Liver (tissue), 8 donors: ENCODE measurements at regions not wholly inside any gene's neighbourhood (a gene's known extent, or its start where the extent isn't known, plus 50 kb on each side); places are given as distances from the start of the nearest gene placed in this dataset.

Source experiments
- DNase-seq: peaks from one replicate; pipeline ENCODE4 v3.0.0-alpha.2; 2017; ENCODE audit warnings: low spot score
- H3K27ac ChIP-seq, 2 donors: one replicate each; pipeline ENCODE4 v1.7.0; 2013; ENCODE audit warnings: inconsistent platforms in 2 of 2, low read length in 2 of 2, control low read depth in 1 of 2, low read depth in 1 of 2, mild to moderate bottlenecking in 1 of 2
- H3K27me3 ChIP-seq, 4 donors: one replicate each; pipeline versions ENCODE4 v1.6.1 to v1.7.0; 2013; ENCODE audit warnings: low read length in 3 of 4, inconsistent platforms in 1 of 4, mild to moderate bottlenecking in 1 of 4, moderate library complexity in 1 of 4; ENCODE audit not compliant: control insufficient read depth in 4 of 4, insufficient read depth in 4 of 4
- H3K36me3 ChIP-seq, 4 donors: one replicate each; pipeline versions ENCODE4 v1.6.1 to v1.7.0; 2013; ENCODE audit warnings: low read length in 3 of 4, mild to moderate bottlenecking in 3 of 4, low read depth in 1 of 4, moderate library complexity in 1 of 4; ENCODE audit not compliant: control insufficient read depth in 4 of 4, insufficient read depth in 3 of 4
- H3K4me1 ChIP-seq, 4 donors: one replicate each; pipeline versions ENCODE4 v1.6.1 to v1.7.0; 2013; ENCODE audit warnings: low read length in 3 of 4, mild to moderate bottlenecking in 3 of 4, moderate library complexity in 1 of 4; ENCODE audit not compliant: control insufficient read depth in 4 of 4, insufficient read depth in 4 of 4
- H3K4me3 ChIP-seq, 3 donors: one replicate each; pipeline versions ENCODE4 v1.6.1 to v1.7.0; 2013; ENCODE audit warnings: low read length in 3 of 3, control low read depth in 1 of 3, low read depth in 1 of 3, mild to moderate bottlenecking in 1 of 3
- H3K9ac ChIP-seq, 2 donors: one replicate each; pipeline ENCODE4 v1.7.0; 2013; ENCODE audit warnings: low read length in 2 of 2, mild to moderate bottlenecking in 2 of 2, moderate library complexity in 2 of 2, control low read depth in 1 of 2, low read depth in 1 of 2
- H3K9me3 ChIP-seq, 4 donors: one replicate each; pipeline versions ENCODE4 v1.6.1 to v1.7.0; 2013; ENCODE audit warnings: low read length in 3 of 4; ENCODE audit not compliant: control insufficient read depth in 4 of 4
- ATF3 ChIP-seq: IDR thresholded peaks from 2 replicates; pipeline ENCODE4 v1.6.1; 2016; ENCODE audit warnings: antibody characterized with exemption
- CTCF ChIP-seq: fragments of 150-350 bp; IDR thresholded peaks from 2 replicates; pipeline ENCODE4 v1.5.1; 2017; ENCODE audit warnings: improper control_type of control experiment, low read depth, low read length; ENCODE audit not compliant: missing input control
- EGR1 ChIP-seq, 2 donors: IDR thresholded peaks; 2 replicates each; pipeline ENCODE4 v1.6.1; 2016 to 2018; ENCODE audit warnings: antibody characterized with exemption in 2 of 2, low read depth in 2 of 2
- FOXA2 ChIP-seq: IDR thresholded peaks from 2 replicates; pipeline ENCODE4 v1.6.1; 2016; ENCODE audit warnings: antibody characterized with exemption
- GABPA ChIP-seq, 2 donors: IDR thresholded peaks in 1 of 2; conservative IDR thresholded peaks in 1 of 2; 2 replicates each; pipeline ENCODE4 v1.6.1; 2016; ENCODE audit warnings: antibody characterized with exemption in 2 of 2, mild to moderate bottlenecking in 1 of 2, moderate library complexity in 1 of 2
- HNF4A ChIP-seq, 2 donors: conservative IDR thresholded peaks; 2 replicates each; pipeline ENCODE4 v1.6.1; 2016; ENCODE audit warnings: antibody characterized with exemption in 2 of 2, mild to moderate bottlenecking in 2 of 2
- HNF4G ChIP-seq: IDR thresholded peaks from 2 replicates; pipeline ENCODE4 v1.6.1; 2016; ENCODE audit warnings: antibody characterized with exemption
- NR2F2 ChIP-seq: IDR thresholded peaks from 2 replicates; pipeline ENCODE4 v1.6.1; 2016; ENCODE audit warnings: antibody characterized with exemption
- RAD21 ChIP-seq, 2 donors: IDR thresholded peaks; 2 replicates each; pipeline ENCODE4 v1.6.1; 2016; ENCODE audit warnings: antibody characterized with exemption in 2 of 2, mild to moderate bottlenecking in 2 of 2
- REST ChIP-seq: IDR thresholded peaks from 2 replicates; pipeline ENCODE4 v1.6.1; 2016; ENCODE audit warnings: antibody characterized with exemption, mild to moderate bottlenecking
- RXRA ChIP-seq, 2 donors: IDR thresholded peaks; 2 replicates each; pipeline ENCODE4 v1.6.1; 2017 to 2018; ENCODE audit warnings: antibody characterized with exemption in 2 of 2, mild to moderate bottlenecking in 1 of 2
- SP1 ChIP-seq: IDR thresholded peaks from 2 replicates; pipeline ENCODE4 v1.6.1; 2018; ENCODE audit warnings: antibody characterized with exemption, mild to moderate bottlenecking
- TAF1 ChIP-seq: conservative IDR thresholded peaks from 2 replicates; pipeline ENCODE4 v1.6.1; 2016; ENCODE audit warnings: antibody characterized with exemption, mild to moderate bottlenecking
- WGBS: extraction: QIAGEN DNeasy Blood & Tissue Kit; methylation state at CpG from one replicate; pipeline ENCODE4 v1.1.7; 2013; 5-methylcytosine and 5-hydroxymethylcytosine counted together
- TF ChIP-seq, protein P1 (sequence below): IDR thresholded peaks from 2 replicates; pipeline ENCODE4 v1.6.1; 2016; ENCODE audit warnings: antibody characterized with exemption
- TF ChIP-seq, protein P2 (sequence below): IDR thresholded peaks from 2 replicates; pipeline ENCODE4 v1.6.1; 2016; ENCODE audit warnings: antibody characterized with exemption
- donor health status: healthy.
- donor health status: healthy.
- donor health status: healthy.
- donor health status: healthy.
- donor health status: healthy.

DNA sequence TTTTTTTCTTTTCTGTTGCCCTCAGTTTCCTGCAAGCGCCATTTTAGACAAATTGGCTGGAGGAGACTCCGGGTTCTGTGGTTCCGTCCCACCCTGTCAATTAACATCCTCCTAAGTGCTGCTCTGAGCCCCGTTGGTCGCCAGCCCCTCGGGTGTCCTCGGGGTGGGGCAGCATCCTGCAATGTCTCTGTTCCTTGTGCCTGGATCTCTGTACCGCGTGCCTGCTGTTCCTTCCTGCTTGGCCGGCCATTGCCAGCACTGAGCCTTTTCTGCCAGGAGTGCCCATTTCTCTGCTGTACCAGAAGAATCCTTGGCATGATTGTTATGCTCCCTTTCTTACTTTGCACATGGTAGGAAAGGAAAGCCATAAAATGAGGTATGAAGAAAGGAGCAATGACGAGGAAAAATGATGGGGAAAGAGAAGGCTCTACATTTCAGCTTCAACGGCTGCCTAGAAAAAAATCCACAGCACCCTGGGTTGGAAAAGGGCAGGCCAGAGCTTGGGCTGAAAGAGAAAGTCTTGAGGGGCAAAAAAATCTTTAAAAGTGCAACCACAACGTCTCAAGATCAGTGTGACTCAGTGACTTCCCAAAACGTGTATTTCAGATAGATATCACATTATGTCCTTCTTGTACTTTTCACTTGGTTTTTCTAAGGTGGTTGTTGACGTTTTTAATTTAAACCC, 256.7 kb downstream of the CLIC5 start:
- H3K27me3 ChIP-seq = no peaks in the 10 kb centered on the region
- DNase-seq = no peak
- no peaks in the 10 kb centered on the region for H3K4me1 ChIP-seq
- no peaks in the 10 kb centered on the region for H3K9me3 ChIP-seq
- WGBS = 81% methylated on average over 15 of the region's 15 CpGs
- no peak for TF ChIP-seq TAF1
- TF ChIP-seq REST = no peak
- TF ChIP-seq ATF3 = no peak
- TF ChIP-seq, protein P1, sequence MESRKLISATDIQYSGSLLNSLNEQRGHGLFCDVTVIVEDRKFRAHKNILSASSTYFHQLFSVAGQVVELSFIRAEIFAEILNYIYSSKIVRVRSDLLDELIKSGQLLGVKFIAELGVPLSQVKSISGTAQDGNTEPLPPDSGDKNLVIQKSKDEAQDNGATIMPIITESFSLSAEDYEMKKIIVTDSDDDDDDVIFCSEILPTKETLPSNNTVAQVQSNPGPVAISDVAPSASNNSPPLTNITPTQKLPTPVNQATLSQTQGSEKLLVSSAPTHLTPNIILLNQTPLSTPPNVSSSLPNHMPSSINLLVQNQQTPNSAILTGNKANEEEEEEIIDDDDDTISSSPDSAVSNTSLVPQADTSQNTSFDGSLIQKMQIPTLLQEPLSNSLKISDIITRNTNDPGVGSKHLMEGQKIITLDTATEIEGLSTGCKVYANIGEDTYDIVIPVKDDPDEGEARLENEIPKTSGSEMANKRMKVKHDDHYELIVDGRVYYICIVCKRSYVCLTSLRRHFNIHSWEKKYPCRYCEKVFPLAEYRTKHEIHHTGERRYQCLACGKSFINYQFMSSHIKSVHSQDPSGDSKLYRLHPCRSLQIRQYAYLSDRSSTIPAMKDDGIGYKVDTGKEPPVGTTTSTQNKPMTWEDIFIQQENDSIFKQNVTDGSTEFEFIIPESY = no peak
- TF ChIP-seq HNF4G = no peak
- TF ChIP-seq RAD21 (IDR thresholded peaks at IDR 0.05) = no peak
- no peak for TF ChIP-seq HNF4A (conservative IDR thresholded peaks at IDR 0.05)
- no peak for TF ChIP-seq FOXA2
- TF ChIP-seq, protein P2, sequence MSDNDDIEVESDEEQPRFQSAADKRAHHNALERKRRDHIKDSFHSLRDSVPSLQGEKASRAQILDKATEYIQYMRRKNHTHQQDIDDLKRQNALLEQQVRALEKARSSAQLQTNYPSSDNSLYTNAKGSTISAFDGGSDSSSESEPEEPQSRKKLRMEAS = no peak
- TF ChIP-seq EGR1 (IDR thresholded peaks at IDR 0.05; ENCODE audit: low read depth in 2 of 2) = no peak
- no peak for TF ChIP-seq CTCF
- TF ChIP-seq NR2F2 = no peak
- no peak for TF ChIP-seq RXRA (IDR thresholded peaks at IDR 0.05)
- no peak for TF ChIP-seq SP1
- no peak overlapping the region for H3K9ac ChIP-seq
- H3K27ac ChIP-seq = no peak overlapping the region
- H3K4me3 ChIP-seq = no peak overlapping the region
- H3K36me3 ChIP-seq = no peaks in the 10 kb centered on the region

DNA sequence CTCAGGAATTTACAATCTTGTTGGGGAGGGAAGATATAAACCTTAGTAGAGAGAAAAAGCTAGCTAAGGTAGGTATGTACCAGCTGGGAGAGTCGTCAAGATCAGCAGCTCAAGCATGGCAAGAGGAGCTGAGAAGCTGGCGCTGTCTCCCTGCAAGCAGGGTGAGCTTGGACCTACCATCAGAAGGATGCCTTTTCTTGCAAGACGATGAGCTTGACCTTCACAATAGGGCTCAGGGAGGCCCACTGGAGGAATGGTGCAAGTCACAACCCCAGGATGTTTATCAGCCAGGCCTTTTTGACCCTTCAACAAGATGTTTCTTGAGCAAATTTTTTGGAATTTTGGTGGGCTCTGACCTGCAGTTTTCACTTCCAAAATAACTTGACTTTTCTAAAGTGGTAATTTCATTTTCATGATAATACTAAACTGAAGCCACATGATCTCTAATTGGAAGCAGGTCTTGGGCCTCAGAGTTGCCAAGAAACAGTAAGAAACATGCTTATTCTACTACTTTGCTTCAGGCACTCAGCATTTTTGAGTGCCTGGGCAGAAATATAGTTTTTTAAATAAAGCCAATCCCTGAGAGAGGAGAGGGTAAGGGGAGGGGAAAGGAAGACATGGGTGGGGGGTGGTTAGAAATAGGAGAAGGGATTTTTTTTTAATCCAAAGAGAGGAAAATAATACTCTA, 258.1 kb downstream of the CLIC5 start:
- 91% methylated on average over 3 of the region's 3 CpGs for WGBS
- Histone ChIP-seq H3K27ac (no peak overlapping the region), H3K27me3 (no peaks in the 10 kb centered on the region), H3K4me3 (no peak overlapping the region), H3K36me3 (no peaks in the 10 kb centered on the region), H3K9ac (no peak overlapping the region), H3K4me1 (no peaks in the 10 kb centered on the region), H3K9me3 (no peaks in the 10 kb centered on the region)
- DNase-seq = no peak
- TF ChIP-seq NR2F2 (no peak), HNF4A (conservative IDR thresholded peaks at IDR 0.05) (no peak), ATF3 (no peak), REST (no peak), GABPA (IDR thresholded peaks at IDR 0.05 in 1 of 2, conservative IDR thresholded peaks at IDR 0.05 in 1 of 2) (no peak), EGR1 (IDR thresholded peaks at IDR 0.05; ENCODE audit: low read depth in 2 of 2) (no peak)
- TF ChIP-seq, protein P1 = no peak
- TF ChIP-seq, protein P2 = no peak
